Skeletal muscle tissue (tissue), 3 donors: ENCODE measurements at regions not wholly inside any gene's neighbourhood (a gene's known extent, or its start where the extent isn't known, plus 50 kb on each side); places are given as distances from the start of the nearest gene placed in this dataset.

ENCODE experiments used
- H3K27ac ChIP-seq: one replicate; pipeline ENCODE4 v1.7.0; 2013; ENCODE audit warnings: mild to moderate bottlenecking, low read depth, low read length, inconsistent platforms
- H3K27me3 ChIP-seq, 3 donors: one replicate each; pipeline ENCODE4 v1.7.0; 2013; ENCODE audit warnings: low read length in 3 of 3; ENCODE audit not compliant: control insufficient read depth in 3 of 3, insufficient read depth in 3 of 3
- H3K36me3 ChIP-seq, 3 donors: one replicate each; pipeline ENCODE4 v1.7.0; 2013; ENCODE audit warnings: low read length in 3 of 3; ENCODE audit not compliant: control insufficient read depth in 3 of 3, insufficient read depth in 3 of 3
- H3K4me1 ChIP-seq, 3 donors: one replicate each; pipeline ENCODE4 v1.7.0; 2013; ENCODE audit warnings: low read length in 3 of 3, mild to moderate bottlenecking in 3 of 3; ENCODE audit not compliant: control insufficient read depth in 3 of 3, insufficient read depth in 3 of 3
- H3K4me3 ChIP-seq, 3 donors: one replicate each; pipeline ENCODE4 v1.7.0; 2013; ENCODE audit warnings: low read length in 3 of 3
- H3K9ac ChIP-seq, 3 donors: one replicate each; pipeline ENCODE4 v1.7.0; 2013; ENCODE audit warnings: low read length in 3 of 3, mild to moderate bottlenecking in 3 of 3, moderate library complexity in 2 of 3, low read depth in 1 of 3
- H3K9me3 ChIP-seq, 3 donors: one replicate each; pipeline ENCODE4 v1.7.0; 2013; ENCODE audit warnings: low read length in 3 of 3; ENCODE audit not compliant: control insufficient read depth in 3 of 3
- donor health status: Osteomylitis.

DNA sequence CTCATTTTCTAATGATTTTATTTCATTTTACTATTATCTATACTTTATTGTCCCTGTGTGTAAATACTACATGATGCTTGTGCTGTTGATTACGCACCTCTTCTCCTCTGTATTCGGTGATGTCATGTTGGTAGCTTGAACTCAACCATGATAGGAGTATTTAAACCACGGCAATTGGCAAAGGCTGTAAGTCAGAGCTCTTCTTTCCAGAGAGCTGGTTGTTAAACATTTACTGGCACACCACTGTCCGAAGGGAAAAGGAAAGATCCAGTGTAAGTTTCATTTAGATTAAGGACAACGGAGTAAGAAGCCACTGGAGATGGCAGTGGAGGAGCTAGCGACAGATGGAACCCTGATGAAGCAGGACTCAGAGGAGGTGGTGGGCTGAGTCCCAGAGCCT lies 93.4 kb upstream of the KCNE2 start:
- H3K4me1 ChIP-seq, result no peaks in the 10 kb centered on the region
- no peaks in the 10 kb centered on the region for H3K9me3 ChIP-seq
- H3K36me3 ChIP-seq, result no peaks in the 10 kb centered on the region
- H3K27ac ChIP-seq, result no peak overlapping the region
- H3K27me3 ChIP-seq, result no peaks in the 10 kb centered on the region
- no peak overlapping the region for H3K9ac ChIP-seq
- H3K4me3 ChIP-seq, result no peak overlapping the region

DNA sequence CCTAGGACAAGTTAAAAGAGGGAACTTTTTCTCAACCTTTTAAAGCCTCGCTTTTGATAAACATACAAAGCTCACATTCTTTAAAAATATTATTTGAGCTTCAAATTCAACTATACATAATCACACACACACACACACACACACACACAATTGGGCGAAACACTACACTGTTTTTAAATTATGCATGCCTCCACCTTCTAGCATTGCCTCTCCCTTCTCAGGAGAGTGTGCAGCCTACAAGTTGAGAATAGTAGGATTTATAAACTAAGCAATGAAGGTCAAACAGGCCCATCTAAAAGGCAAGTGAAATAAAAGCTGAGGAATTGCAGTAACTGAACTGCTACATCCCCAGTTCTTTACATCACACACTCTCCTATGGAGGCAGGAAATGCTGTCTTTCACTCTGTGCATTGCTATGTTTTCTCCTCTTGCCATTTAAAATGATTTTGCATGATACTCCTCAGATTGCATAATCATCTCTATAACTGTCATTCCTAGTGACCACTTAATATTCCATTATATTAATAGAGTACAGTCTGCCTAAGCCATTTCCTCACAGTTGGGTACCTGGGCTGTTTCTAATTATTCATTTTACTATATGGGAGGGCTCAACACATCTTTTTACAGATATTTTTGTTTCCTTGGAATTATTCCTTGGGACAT lies 92.5 kb upstream of the KCNE2 start:
- Histone ChIP-seq H3K27ac (no peak overlapping the region), H3K4me1 (no peaks in the 10 kb centered on the region), H3K36me3 (no peaks in the 10 kb centered on the region), H3K4me3 (no peak overlapping the region), H3K9ac (no peak overlapping the region), H3K27me3 (no peaks in the 10 kb centered on the region), H3K9me3 (no peaks in the 10 kb centered on the region)

DNA sequence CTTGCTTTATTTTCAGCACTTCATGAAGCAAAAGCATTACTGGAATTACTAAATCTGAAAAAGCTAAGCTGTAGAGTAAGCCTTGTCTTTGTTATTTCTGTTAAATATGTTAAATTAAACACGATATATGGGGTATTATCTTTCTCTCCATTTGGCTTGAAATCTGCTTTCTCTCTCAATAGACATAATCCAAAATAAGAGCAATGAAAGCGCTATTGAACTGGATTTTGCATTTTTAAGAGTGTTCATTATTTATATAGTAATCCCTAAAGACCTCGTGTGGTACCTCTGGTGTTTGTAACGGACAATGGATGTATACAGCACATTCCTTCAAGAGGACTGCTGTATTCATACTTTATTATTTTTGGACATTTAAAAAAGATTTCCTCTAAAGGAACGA lies 91.5 kb upstream of the KCNE2 start:
- no peak overlapping the region for H3K27ac ChIP-seq
- H3K9ac ChIP-seq, result no peak overlapping the region
- H3K36me3 ChIP-seq, result no peaks in the 10 kb centered on the region
- no peaks in the 10 kb centered on the region for H3K9me3 ChIP-seq
- no peak overlapping the region for H3K4me3 ChIP-seq
- no peaks in the 10 kb centered on the region for H3K27me3 ChIP-seq
- no peaks in the 10 kb centered on the region for H3K4me1 ChIP-seq

DNA sequence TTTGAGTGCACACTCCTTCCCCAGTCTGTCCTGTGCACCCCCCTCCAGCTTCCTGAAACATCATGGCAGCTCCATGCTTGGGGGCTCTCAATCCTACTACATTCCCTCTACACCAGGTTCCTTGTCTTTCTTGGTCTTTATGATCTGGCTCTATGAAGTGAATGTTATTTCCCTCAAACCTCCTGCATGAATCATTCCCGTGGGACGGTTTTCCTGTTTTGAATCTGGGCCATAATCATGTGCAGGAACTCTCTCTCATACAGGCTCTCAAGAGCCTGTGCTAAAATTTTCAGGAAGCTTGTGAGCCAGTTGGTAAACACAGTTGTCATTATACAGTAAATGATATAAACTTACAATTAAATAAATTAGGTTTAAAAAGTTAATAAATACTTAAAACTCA lies 89.8 kb upstream of the KCNE2 start:
- Histone ChIP-seq H3K9me3 (no peaks in the 10 kb centered on the region), H3K36me3 (no peaks in the 10 kb centered on the region), H3K27ac (no peak overlapping the region), H3K9ac (no peak overlapping the region), H3K4me1 (no peaks in the 10 kb centered on the region), H3K27me3 (no peaks in the 10 kb centered on the region), H3K4me3 (no peak overlapping the region)

DNA sequence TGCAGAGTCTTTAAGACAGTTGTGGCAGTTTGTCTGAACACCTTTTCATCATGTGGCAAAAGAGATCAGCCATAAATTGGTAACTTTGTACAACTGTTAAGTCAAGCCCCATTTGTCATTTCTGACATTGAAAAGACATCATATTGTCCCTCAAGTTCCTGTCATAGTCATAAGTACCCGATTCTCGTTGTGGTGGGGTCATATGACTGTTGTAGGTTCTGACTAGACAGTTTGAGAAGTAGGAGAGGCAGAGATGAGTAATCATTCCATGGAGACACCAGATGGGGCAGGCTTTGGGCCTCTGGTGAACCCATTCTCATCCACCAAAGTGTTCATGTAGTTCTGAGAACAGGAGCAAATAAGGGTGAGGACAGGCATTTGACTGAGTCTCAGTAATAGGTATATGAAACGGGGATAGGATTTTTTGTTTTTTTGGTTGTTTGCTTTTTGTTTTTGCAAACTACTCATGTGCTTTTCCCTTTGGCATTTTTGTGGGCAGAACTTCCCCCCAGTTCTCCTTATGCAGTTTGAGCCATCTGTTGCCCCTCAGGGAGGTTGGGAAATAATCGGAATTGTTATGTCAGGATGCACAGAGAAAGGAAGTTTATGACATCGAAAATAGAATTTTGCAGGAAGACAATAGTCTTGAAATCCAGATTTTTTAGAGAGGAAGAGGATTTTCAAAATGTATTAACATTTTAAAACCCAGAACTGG lies 86.9 kb upstream of the KCNE2 start:
- Histone ChIP-seq H3K36me3 (no peaks in the 10 kb centered on the region), H3K9me3 (no peaks in the 10 kb centered on the region), H3K9ac (no peak overlapping the region), H3K4me1 (peaks cover 0 to 5% (median 0%) of the 10 kb centered on the region in 3 donors), H3K27ac (no peak overlapping the region), H3K4me3 (no peak overlapping the region), H3K27me3 (no peaks in the 10 kb centered on the region)

DNA sequence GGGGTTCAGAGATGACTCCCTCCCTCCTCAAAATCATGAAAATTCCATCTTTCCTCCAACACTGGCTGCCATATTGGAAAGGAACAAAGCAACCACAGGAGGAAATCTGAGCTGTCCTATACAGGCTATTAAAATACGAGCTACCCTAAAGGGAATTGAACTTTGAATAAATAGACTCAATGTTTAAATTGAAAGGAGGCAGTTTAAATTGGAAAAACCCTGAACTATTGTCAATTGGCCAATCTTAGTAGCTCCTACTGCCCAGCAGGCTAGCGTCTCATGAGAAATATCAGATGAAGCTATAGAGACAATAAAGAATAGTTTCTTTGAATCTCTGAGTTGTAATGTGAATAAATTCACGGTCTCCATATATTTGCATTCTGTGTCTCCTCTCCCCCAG lies 85.4 kb upstream of the KCNE2 start:
- Histone ChIP-seq H3K36me3 (no peaks in the 10 kb centered on the region), H3K9me3 (no peaks in the 10 kb centered on the region), H3K27ac (no peak overlapping the region), H3K4me3 (no peak overlapping the region), H3K9ac (no peak overlapping the region), H3K27me3 (no peaks in the 10 kb centered on the region), H3K4me1 (peaks cover 0 to 7% (median 0%) of the 10 kb centered on the region in 3 donors)

DNA sequence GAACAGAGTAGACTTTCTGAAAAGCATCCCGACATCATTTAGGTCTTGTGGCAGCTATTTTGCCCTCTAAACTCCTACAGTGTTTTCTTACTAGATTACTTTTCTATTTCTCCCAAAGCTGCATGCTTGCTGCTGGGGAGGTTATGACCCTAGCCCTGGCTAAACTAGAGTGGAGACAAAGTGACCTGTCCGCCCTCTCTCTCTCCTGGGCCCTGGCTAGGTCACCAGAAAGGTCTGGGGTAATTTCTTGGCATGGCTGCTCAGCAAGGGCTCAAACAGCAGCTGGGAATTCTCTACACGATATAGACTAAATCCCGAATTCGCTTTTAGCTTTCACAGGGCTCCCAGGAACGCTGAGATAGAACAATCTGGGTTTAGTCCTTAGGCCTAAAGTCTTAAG lies 84.5 kb upstream of the KCNE2 start:
- no peak overlapping the region for H3K4me3 ChIP-seq

DNA sequence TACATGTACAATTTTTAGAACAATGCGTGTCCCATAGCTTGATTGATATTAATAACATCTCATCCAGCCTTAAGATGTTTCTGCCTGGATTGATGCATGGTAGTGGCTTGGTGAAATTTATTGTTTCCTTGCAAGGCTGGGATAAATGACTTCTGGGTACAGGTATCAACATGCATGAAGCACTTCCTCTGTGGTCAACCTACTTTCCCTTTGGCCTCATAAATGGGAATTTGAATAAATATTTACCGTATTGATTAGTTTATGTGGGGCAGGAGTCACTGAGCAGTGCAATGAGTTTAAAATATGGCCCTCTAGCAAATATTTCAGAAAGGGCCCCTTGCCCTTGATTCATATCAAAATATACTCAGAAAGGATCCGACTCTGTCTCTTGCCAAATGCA lies 83.9 kb upstream of the KCNE2 start:
- Histone ChIP-seq H3K4me3 (no peak overlapping the region), H3K27ac (no peak overlapping the region), H3K27me3 (no peaks in the 10 kb centered on the region)

More for the DNA sequence above, 84.5 kb upstream of the KCNE2 start:
- H3K9me3 ChIP-seq, result no peaks in the 10 kb centered on the region
- H3K27me3 ChIP-seq, result no peaks in the 10 kb centered on the region
- H3K36me3 ChIP-seq, result no peaks in the 10 kb centered on the region
- peaks cover 0 to 7% (median 0%) of the 10 kb centered on the region in 3 donors for H3K4me1 ChIP-seq
- H3K27ac ChIP-seq, result no peak overlapping the region
- no peak overlapping the region for H3K9ac ChIP-seq

DNA sequence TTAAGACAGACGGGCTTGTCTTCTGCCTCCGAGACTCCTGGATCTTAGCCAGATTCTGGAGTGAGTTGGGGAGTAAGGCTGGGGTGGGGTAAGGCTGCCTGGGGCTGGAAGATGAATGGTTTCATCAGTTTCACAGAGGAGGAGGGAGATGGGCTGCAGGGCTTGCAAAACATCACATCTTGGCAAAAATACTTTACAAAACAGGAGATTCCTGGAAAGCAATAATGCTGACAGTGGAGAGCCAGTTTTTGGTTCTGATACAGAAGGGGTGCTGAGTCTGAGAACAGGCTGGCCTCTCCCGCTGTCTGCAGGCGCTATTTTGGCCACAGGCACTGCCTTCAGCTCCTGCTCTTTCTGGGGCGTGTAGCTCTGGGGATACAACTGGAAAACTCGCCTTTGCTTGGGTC lies 83.4 kb upstream of the KCNE2 start:
- Histone ChIP-seq H3K27ac (no peak overlapping the region), H3K36me3 (no peaks in the 10 kb centered on the region), H3K9ac (no peak overlapping the region), H3K27me3 (no peaks in the 10 kb centered on the region), H3K9me3 (no peaks in the 10 kb centered on the region), H3K4me1 (peaks cover 0 to 7% (median 0%) of the 10 kb centered on the region in 3 donors), H3K4me3 (no peak overlapping the region)

More for the DNA sequence above, 83.9 kb upstream of the KCNE2 start:
- Histone ChIP-seq H3K9ac (no peak overlapping the region), H3K9me3 (no peaks in the 10 kb centered on the region), H3K4me1 (peaks cover 0 to 7% (median 0%) of the 10 kb centered on the region in 3 donors), H3K36me3 (no peaks in the 10 kb centered on the region)

DNA sequence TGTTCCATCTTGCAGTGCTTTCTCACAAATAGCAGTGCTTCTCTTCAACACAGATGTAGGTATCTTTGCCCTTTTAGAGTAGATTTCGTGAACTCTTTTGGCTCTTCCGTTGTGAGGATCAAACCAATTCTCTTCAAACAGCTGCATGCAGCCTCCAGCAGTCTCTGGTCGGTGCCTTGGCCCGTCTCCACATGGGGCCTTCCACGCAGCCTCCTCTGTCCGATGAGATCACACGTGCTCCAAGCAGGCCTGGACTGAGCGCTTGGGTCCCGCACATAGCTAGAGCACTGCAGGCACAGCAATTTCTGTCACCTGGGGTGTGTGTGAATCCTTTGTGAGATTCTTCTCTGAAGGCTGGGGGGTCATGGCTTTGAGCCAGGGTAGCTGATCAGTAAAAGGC lies 82.8 kb upstream of the KCNE2 start:
- no peak overlapping the region for H3K4me3 ChIP-seq
- peaks cover 0 to 7% (median 0%) of the 10 kb centered on the region in 3 donors for H3K4me1 ChIP-seq
- no peak overlapping the region for H3K27ac ChIP-seq
- no peak overlapping the region for H3K9ac ChIP-seq
- H3K27me3 ChIP-seq, result no peaks in the 10 kb centered on the region
- H3K36me3 ChIP-seq, result no peaks in the 10 kb centered on the region
- no peaks in the 10 kb centered on the region for H3K9me3 ChIP-seq
